Cerebellar cortex (tissue), 1 donor: ENCODE measurements at regions not wholly inside any gene's neighbourhood (a gene's known extent, or its start where the extent isn't known, plus 50 kb on each side); places are given as distances from the start of the nearest gene placed in this dataset.
"Not testable (repeated sequence)": the region's sequence is repeated elsewhere in the genome, so short reads cannot be mapped to it uniquely, and the experiment has no call there.

Source experiments
- DNase-seq: peaks from one replicate; pipeline ENCODE4 v3.0.0-alpha.2; 2015; ENCODE audit warnings: low spot score

DNA sequence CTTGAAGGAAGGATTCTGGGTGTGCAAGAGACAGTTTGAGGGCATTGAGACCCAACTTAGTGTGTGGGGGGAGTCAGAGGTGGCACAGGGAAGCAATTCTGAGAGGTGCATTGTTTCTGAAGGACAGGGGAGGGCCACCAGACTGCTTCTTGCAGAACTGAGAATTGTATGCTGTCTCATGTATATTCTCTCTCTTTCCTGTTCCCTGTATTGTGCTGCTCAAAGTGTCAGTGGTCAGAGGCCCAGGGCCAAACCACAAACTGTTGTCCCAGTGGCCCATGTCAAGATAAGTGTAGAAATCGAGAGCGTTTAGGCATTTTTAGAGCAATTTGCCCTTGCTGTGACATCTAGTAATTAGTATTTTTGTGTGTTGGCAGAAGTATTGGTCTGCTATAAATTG lies 567.1 kb downstream of the EDEM1 start:
- DNase-seq = no peak

- no peak for DNase-seq
Observed at GRCh38 chr3:5756443-5756842, 568.9 kb downstream of the EDEM1 start.

GRCh38 chr3:5757213-5757804 lies 569.8 kb downstream of the EDEM1 start:
- no peak for DNase-seq

- no peak for DNase-seq
Observed at GRCh38 chr3:5758699-5759098, 571.2 kb downstream of the EDEM1 start.

DNA sequence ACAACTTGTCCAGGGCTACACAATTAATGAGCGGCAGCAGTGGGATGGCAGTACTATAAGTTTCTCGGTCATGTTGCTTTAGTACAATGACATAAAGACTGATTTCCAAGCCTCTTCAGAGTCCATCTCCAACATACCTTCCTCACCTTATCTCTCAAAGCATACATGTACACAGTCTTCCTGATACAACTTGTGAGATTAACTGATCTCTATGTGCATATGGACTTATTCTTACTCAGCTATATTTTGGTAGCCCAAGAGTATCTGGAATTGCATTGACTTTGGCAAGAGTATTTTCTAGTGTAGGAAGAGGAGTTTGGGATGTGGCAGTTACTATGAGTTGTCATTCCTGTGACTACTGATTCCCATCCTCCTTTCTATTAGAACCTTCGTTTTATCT lies 575.0 kb downstream of the EDEM1 start:
- no peak for DNase-seq

DNA sequence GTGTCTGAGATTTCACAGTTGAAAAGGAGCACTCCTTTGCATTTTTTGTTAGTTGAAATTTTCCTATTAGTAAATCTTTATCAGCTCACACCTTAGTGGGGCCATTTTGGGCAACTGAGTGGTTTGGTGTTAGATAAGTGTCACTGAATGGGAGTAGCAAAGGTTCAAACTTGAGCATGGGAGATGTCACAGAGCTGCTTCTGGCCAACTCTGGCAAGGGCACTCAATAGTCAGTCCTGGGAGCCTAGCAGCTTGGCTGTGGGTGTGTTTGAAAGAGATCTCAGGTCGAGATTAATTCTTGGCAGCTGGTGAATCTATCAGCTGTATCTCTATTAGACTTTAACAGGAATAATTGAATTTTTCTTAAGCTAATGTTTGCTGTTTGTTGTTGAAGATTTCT lies 579.3 kb downstream of the EDEM1 start:
- no peak for DNase-seq

- DNase-seq = no peak
Observed at GRCh38 chr3:5767304-5767703, 579.8 kb downstream of the EDEM1 start.

- DNase-seq = no peak
Observed at GRCh38 chr3:5768281-5768945, 580.9 kb downstream of the EDEM1 start.

GRCh38 chr3:5769825-5770224 lies 582.3 kb downstream of the EDEM1 start:
- no peak for DNase-seq

DNA sequence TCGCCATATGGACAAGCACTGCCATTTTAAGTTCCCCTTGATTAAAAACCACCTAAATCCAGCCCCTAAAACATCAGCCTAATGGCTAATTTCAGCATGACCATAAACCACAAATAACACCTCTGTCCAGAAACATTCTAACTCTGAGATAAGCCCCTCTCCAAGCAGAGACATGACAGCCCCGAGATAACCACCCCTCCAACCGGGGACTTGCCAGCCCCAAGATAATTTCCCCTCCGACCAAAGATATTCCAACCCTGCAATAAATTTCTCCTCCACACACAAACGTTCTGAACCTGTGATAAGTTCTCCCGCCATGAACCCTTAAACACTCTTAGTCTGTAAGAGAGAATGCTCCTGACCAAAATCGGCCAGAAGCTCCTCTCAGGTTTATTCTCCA lies 586.8 kb downstream of the EDEM1 start:
- DNase-seq = no peak

- DNase-seq = not testable (repeated sequence)
Observed at GRCh38 chr3:5775100-5775499, 587.6 kb downstream of the EDEM1 start.

DNA sequence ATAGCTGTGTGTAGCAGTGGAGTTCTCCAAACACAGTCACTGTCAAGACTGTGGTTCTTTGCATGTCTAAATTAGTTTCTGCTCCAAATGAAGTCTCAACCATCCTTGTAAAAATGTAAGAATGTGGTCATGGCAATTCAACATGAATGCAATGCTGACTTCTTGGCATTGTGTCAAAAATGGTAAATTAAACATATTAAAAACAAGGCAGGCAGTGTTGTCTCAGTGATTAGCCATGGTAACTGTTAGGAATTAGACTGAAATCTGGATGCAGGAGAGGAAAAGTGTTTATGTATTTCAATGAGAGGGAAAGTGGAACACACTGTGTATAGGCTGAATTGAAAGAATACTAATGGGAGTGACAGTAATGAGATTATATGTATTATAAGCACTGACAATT lies 597.2 kb downstream of the EDEM1 start:
- no peak for DNase-seq

- peak; percentile 3 for DNase-seq
Observed at GRCh38 chr3:5787861-5788488, 600.5 kb downstream of the EDEM1 start.

GRCh38 chr3:5788496-5788895 lies 601.0 kb downstream of the EDEM1 start:
- DNase-seq = no peak

GRCh38 chr3:5791558-5791957 lies 604.1 kb downstream of the EDEM1 start:
- DNase-seq = no peak

DNA sequence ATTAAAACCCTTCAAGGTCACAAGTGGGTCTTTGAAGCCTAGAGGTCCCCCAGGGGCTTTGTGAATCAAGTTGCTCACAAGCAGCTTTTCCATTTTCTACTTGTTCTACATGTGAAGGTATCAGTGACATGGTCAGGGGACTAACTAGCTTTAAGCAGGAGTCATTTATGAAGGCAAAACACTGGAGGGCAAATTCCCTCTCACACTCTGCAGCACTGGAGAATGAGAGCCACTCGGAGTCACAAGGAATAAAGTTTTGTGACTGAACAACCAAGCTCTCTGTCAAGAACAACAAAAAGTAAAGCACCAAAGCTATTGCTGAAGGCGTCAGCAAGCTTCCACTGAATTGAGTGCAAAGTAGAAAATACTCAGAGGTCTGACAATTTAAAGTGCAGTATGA lies 609.0 kb downstream of the EDEM1 start:
- DNase-seq = no peak

GRCh38 chr3:5798809-5799208 lies 611.3 kb downstream of the EDEM1 start:
- DNase-seq = no peak

DNA sequence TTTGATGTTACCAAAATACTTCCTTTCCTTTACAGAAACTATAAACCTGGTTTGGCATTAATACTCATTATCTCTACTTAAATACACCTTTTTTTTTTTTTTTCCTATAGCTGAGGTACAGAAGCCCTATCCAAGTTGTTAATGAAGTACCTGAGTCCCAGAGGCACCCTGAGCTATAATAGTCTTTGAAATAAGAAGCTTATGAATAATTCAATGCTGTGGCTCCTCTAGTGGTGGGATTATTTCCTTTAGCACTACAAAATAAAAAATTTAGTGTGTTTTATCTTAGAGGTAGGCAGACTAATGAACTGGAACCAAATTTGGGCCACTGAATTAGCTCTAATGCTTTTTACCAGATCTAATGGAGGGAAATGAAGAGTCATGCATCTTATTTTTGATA lies 611.9 kb downstream of the EDEM1 start:
- DNase-seq = no peak

- DNase-seq = no peak
Observed at GRCh38 chr3:5800965-5801364, 613.5 kb downstream of the EDEM1 start.

DNA sequence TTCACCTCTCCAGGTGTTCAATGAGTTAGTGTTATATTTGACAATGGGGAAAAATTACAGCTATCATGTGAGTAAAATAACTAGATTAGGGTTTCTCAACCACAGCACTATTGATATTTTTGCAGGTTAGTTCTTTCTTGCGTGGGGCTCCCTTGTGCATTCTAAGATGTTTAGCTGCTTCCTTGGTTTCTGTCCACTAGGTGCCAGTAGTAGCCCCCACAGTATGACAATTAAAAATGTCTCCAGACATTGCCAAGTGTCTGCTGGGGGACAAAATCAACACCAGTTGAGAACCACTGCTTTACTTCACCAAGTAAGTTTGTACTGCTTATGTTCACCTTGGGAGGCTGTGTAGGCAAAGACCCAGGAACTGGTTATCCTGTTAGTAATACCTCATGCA lies 618.7 kb downstream of the EDEM1 start:
- no peak for DNase-seq

DNA sequence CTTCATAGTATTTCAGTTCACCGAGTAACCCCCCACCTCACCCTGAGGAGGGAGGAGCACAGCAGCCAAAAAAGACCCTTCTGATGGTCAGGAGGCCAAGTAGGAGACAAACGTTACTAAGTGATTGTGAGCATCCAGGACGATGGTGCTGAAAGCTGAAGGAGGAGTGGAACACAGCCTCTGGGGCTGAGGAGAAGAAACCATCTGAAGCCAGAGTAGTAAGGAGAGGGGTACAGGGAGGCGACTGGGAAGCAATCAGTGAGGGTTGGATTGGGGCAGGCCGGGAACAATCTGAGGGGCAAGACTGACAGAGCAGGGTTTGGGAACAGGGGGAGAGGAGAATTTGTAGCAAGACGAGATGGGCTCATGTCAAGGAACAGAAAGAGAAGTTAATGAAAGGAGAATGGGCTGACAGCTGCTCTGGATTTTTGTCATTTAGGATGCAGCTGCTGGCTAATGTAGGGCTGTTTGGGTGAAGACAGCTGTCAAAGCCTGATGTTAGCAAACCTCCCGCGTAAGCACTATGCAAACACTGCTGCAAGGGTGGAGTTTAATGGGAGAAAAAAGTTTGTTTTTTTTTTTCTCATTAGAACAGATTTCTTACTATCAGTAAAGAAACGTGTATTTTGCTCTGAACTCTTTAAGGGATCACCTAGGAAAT lies 622.2 kb downstream of the EDEM1 start:
- DNase-seq = no peak

GRCh38 chr3:5811016-5811415 lies 623.5 kb downstream of the EDEM1 start:
- no peak for DNase-seq

- DNase-seq = no peak
Observed at GRCh38 chr3:5813521-5813920, 626.0 kb downstream of the EDEM1 start.
